Endothelial cell of umbilical vein (primary cell): ENCODE measurements at regions not wholly inside any gene's neighbourhood (a gene's known extent, or its start where the extent isn't known, plus 50 kb on each side); places are given as distances from the start of the nearest gene placed in this dataset.

Source experiments
- BruUV-seq: library from RNA; stranded (reverse); fragments of 400-500 nt; replicated peaks from 2 replicates; lab custom pipeline; 2021; lab: Mats Ljungman, UMichigan
- CTCF ChIA-PET: fragments of 300-600, 350-600 bp; sonication (Branson Sonifier 250); formaldehyde crosslinking; loops from one replicate; lab custom pipeline; 2021; ENCODE audit warnings: antibody characterized with exemption, inconsistent platforms; lab: Charles Lee
- POLR2A ChIA-PET: fragments of 300-600, 350-600 bp; sonication (Branson Sonifier 250); formaldehyde crosslinking; loops from one replicate; lab custom pipeline; 2021; ENCODE audit warnings: antibody characterized with exemption, inconsistent platforms; lab: Charles Lee
- DNase-seq: peaks from one replicate; pipeline ENCODE4 v3.0.0-alpha.2; 2011; ENCODE audit warnings: low read depth, low spot score
- FAIRE-seq: peaks from 2 replicates; lab custom pipeline; 2011; peaks lifted over from hg19 to GRCh38; lab: Jason Lieb, UNC
- H2AFZ ChIP-seq: 2 replicates; pipeline ENCODE4 v1.6.0; 2012; ENCODE audit warnings: low read depth, low read length, control low read depth, inconsistent platforms
- H3K27ac ChIP-seq: 2 replicates; pipeline ENCODE4 v1.5.1; 2011; ENCODE audit warnings: low read depth, mild to moderate bottlenecking, control low read depth, low read length, moderate library complexity; ENCODE audit not compliant: insufficient read depth
- H3K27me3 ChIP-seq, 2 experiments: 2 replicates each; pipeline versions ENCODE4 v1.6.0 to v1.6.1; 2011; ENCODE audit warnings: low read length in 2 of 2, mixed read lengths in 1 of 2; ENCODE audit not compliant: control insufficient read depth in 2 of 2, insufficient read depth in 2 of 2
- H3K36me3 ChIP-seq, 2 experiments: 2 replicates in 1 of 2; 3 replicates in 1 of 2; pipeline ENCODE4 v1.5.1; 2011; ENCODE audit warnings: low read length in 2 of 2, mild to moderate bottlenecking in 1 of 2, moderate library complexity in 1 of 2; ENCODE audit not compliant: control insufficient read depth in 2 of 2, insufficient read depth in 2 of 2; ENCODE audit errors: extremely low read depth in 1 of 2
- H3K4me1 ChIP-seq: 3 replicates; pipeline ENCODE4 v1.5.1; 2011; ENCODE audit warnings: mild to moderate bottlenecking, low read length; ENCODE audit not compliant: control insufficient read depth, insufficient read depth; ENCODE audit errors: extremely low read depth
- H3K4me2 ChIP-seq: 2 replicates; pipeline ENCODE4 v1.6.1; 2011; ENCODE audit warnings: low read length, control low read depth, mixed read lengths; ENCODE audit not compliant: insufficient read depth
- H3K4me3 ChIP-seq, 3 experiments: fragments of 200-600 bp in 1 of 3; sonication (generic), shearing (Covaris generic) in 1 of 3; replicated peaks in 1 of 3; 2 replicates each; pipeline ENCODE4 v1.5.1; 2011 to 2016; ENCODE audit warnings: control low read depth in 3 of 3, low read length in 3 of 3, mild to moderate bottlenecking in 2 of 3, inconsistent platforms in 1 of 3, low read depth in 1 of 3, moderate library complexity in 1 of 3; ENCODE audit not compliant: insufficient read depth in 1 of 3
- H3K79me2 ChIP-seq: 2 replicates; pipeline ENCODE4 v1.6.0; 2012; ENCODE audit warnings: low read length, inconsistent platforms; ENCODE audit not compliant: control insufficient read depth, insufficient read depth
- H3K9ac ChIP-seq: replicated peaks from 2 replicates; pipeline ENCODE3; 2011; ENCODE audit warnings: low read length, control low read depth; ENCODE audit not compliant: insufficient read depth; ENCODE audit errors: extremely low read depth
- H3K9me1 ChIP-seq: replicated peaks from 3 replicates; pipeline ENCODE4 v1.6.0; 2011; ENCODE audit warnings: mild to moderate bottlenecking, low read length; ENCODE audit not compliant: control insufficient read depth, insufficient read depth; ENCODE audit errors: extremely low read depth
- H3K9me3 ChIP-seq: replicated peaks from 2 replicates; pipeline ENCODE4 v1.5.1; 2012; ENCODE audit warnings: low read length, inconsistent platforms; ENCODE audit not compliant: control insufficient read depth, insufficient read depth
- H4K20me1 ChIP-seq: replicated peaks from 2 replicates; pipeline ENCODE3; 2011; ENCODE audit warnings: mild to moderate bottlenecking, low read length; ENCODE audit not compliant: control insufficient read depth, insufficient read depth; ENCODE audit errors: extremely low read depth
- EZH2 ChIP-seq: IDR thresholded peaks from 2 replicates; pipeline ENCODE4 v1.6.1; 2012; ENCODE audit warnings: borderline replicate concordance, low read depth, mild to moderate bottlenecking, moderate library complexity, low read length, inconsistent platforms; ENCODE audit not compliant: severe bottlenecking
- FOS ChIP-seq: IDR thresholded peaks from 2 replicates; pipeline ENCODE4 v1.6.1; 2011; ENCODE audit warnings: mild to moderate bottlenecking, low read length, moderate library complexity, borderline replicate concordance; ENCODE audit not compliant: insufficient read depth
- GATA2 ChIP-seq: IDR thresholded peaks from 2 replicates; pipeline ENCODE4 v1.7.0; 2011; ENCODE audit warnings: low read depth, mild to moderate bottlenecking, moderate library complexity, mixed read lengths, low read length; ENCODE audit not compliant: insufficient read length, insufficient read depth
- JUN ChIP-seq: IDR thresholded peaks from 2 replicates; pipeline ENCODE4 v1.6.1; 2011; ENCODE audit warnings: borderline replicate concordance, low read depth; ENCODE audit not compliant: insufficient read length, insufficient read depth
- MYC ChIP-seq: IDR thresholded peaks from one replicate; pipeline ENCODE4 v1.6.1; 2011; ENCODE audit warnings: mild to moderate bottlenecking, low read depth, low read length
- POLR2A ChIP-seq: IDR thresholded peaks from 2 replicates; pipeline ENCODE4 v1.6.1; 2012; ENCODE audit warnings: low read depth, mild to moderate bottlenecking, control low read depth, low read length
- POLR2AphosphoS5 ChIP-seq: IDR thresholded peaks from 2 replicates; pipeline ENCODE4 v1.6.1; 2012; ENCODE audit warnings: low read depth, mild to moderate bottlenecking, control low read depth, low read length, moderate library complexity; ENCODE audit not compliant: insufficient read depth
- dilution Hi-C: fragments of 300-500 bp; cut with MboI; formaldehyde crosslinking; loops from one replicate; pipeline ENCODE4 v1.15.0; 2019; ENCODE audit warnings: low sequenced_read_pairs; ENCODE audit not compliant: extremely low pct_ligation_motif_present
- intact Hi-C: fragments of 100-400 bp; cut with micrococcal nuclease; formaldehyde crosslinking; loops from one replicate; pipeline ENCODE4 v1.10.0; 2022
- TF ChIP-seq, protein P1 (sequence below): IDR thresholded peaks from 2 replicates; pipeline ENCODE4 v1.6.1; 2011; ENCODE audit not compliant: insufficient read depth, insufficient read length
- TF ChIP-seq, protein P2 (sequence below), 2 donors: IDR thresholded peaks; 1 replicate in 1 of 2; 2 replicates in 1 of 2; pipeline ENCODE4 v1.5.1; 2011; ENCODE audit warnings: low read length in 2 of 2, mild to moderate bottlenecking in 2 of 2, moderate library complexity in 2 of 2, control low read depth in 1 of 2, inconsistent platforms in 1 of 2, low read depth in 1 of 2; ENCODE audit not compliant: insufficient read depth in 1 of 2; ENCODE audit errors: extremely low read depth in 1 of 2

DNA sequence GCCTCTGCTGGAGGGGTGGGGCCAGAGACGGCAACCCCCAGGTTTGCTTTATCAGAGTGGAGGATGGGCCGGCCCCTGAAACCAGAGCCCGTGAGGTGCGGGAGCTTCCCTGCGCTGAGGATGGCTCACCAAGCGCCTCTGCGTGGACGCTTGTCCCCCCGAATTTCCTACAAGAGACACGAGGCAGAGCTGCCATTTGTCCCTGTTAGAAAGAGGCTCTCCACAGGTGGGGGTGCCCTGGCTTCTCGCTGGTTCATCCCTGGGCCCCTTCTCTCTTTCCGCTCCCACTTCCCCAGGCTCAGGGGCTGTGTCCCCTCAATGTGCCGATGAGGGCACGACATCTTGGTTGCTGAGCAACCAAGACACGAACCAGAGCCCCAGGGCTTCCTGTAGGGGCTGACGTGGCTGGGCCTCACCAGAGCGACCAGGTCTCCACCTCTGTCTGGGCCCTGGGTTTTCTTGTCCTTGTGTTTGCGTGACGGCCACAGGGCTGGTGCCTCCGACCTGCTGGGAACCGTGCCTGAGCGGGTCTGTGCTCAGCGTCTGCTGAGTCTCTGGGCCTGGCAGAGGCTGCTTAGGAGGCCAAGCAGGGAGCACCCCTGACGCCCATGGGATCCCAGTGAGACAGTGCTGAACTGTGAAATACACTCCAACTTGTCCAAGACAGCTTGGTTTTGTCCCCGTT is 119.6 kb upstream of the COL5A1 start:
- dilution Hi-C loops (no loop called here), intact Hi-C loops (no loop called here)
- H3K9me1 ChIP-seq = no peaks in the 10 kb centered on the region
- H3K27me3 ChIP-seq = peaks cover 0 to 1% of the 10 kb centered on the region in 2 experiments
- H3K4me3 ChIP-seq = no peak overlapping the region
- POLR2A ChIA-PET = no interaction called here
- H2AFZ ChIP-seq = no peak overlapping the region
- no peak for DNase-seq
- H3K4me2 ChIP-seq = no peak overlapping the region
- no peaks in the 10 kb centered on the region for H3K36me3 ChIP-seq
- H4K20me1 ChIP-seq = no peaks in the 10 kb centered on the region
- H3K9ac ChIP-seq = no peak overlapping the region
- H3K27ac ChIP-seq = no peak overlapping the region
- H3K4me1 ChIP-seq = no peaks in the 10 kb centered on the region
- no peaks in the 10 kb centered on the region for H3K79me2 ChIP-seq
- BruUV-seq = no TSS peak
- no peaks in the 10 kb centered on the region for H3K9me3 ChIP-seq
- no peak for TF ChIP-seq MYC
- TF ChIP-seq POLR2A = no peak
- TF ChIP-seq, protein P1, sequence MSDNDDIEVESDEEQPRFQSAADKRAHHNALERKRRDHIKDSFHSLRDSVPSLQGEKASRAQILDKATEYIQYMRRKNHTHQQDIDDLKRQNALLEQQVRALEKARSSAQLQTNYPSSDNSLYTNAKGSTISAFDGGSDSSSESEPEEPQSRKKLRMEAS = no peak
- TF ChIP-seq GATA2 = no peak
- no peak for TF ChIP-seq POLR2AphosphoS5
- TF ChIP-seq, protein P2, sequence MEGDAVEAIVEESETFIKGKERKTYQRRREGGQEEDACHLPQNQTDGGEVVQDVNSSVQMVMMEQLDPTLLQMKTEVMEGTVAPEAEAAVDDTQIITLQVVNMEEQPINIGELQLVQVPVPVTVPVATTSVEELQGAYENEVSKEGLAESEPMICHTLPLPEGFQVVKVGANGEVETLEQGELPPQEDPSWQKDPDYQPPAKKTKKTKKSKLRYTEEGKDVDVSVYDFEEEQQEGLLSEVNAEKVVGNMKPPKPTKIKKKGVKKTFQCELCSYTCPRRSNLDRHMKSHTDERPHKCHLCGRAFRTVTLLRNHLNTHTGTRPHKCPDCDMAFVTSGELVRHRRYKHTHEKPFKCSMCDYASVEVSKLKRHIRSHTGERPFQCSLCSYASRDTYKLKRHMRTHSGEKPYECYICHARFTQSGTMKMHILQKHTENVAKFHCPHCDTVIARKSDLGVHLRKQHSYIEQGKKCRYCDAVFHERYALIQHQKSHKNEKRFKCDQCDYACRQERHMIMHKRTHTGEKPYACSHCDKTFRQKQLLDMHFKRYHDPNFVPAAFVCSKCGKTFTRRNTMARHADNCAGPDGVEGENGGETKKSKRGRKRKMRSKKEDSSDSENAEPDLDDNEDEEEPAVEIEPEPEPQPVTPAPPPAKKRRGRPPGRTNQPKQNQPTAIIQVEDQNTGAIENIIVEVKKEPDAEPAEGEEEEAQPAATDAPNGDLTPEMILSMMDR (IDR thresholded peaks at IDR 0.05; ENCODE audit: extremely low read depth in 1 of 2, insufficient read depth in 1 of 2, low read depth in 1 of 2, low read length in 2 of 2) = no peak
- no peak for TF ChIP-seq FOS
- TF ChIP-seq JUN = no peak
- TF ChIP-seq EZH2 = no peak
- no peak for FAIRE-seq
- CTCF ChIA-PET = no interaction called here
